HG02610 (cell line): ENCODE measurements at regions not wholly inside any gene's neighbourhood (a gene's known extent, or its start where the extent isn't known, plus 50 kb on each side); places are given as distances from the start of the nearest gene placed in this dataset.
"Not testable (repeated sequence)": the region's sequence is repeated elsewhere in the genome, so short reads cannot be mapped to it uniquely, and the experiment has no call there.

Experiments used
- ATAC-seq: cut with Tn5 transposase; IDR thresholded peaks from one replicate; pipeline ENCODE4 v1.9.1; 2021; ENCODE audit warnings: mild to moderate bottlenecking, moderate library complexity; ENCODE audit not compliant: unreplicated experiment

DNA sequence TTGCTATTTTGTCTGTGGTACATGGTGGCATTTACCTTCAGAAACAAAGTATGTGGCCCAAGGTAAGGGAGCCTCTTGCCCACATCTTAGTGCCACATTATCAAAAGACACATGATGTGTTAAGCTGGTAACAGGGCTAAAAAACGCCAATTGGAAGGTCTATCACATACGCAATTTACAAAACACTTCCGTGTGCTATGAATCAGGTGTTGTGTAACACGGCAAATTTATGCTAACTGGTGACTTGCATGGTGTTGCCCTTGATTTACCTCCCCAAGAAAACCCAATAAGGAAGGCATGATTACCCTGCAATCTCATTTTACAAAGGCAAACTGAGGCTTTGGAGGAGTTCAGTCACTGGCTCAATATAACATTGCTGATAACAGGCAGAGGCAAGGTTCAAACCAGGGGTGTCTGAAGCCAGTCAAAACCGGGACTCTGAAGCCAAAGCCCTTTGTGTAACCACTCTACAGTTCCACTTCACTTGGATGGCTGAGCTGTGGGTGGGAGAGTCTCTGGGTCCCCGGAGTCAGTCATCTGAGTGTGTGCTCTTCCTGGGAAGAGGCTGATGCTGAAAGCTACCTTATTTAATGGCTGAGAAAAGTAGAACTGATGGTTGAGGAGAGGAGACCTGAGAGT lies 103.9 kb upstream of the BCL6 start:
- no peak for ATAC-seq

DNA sequence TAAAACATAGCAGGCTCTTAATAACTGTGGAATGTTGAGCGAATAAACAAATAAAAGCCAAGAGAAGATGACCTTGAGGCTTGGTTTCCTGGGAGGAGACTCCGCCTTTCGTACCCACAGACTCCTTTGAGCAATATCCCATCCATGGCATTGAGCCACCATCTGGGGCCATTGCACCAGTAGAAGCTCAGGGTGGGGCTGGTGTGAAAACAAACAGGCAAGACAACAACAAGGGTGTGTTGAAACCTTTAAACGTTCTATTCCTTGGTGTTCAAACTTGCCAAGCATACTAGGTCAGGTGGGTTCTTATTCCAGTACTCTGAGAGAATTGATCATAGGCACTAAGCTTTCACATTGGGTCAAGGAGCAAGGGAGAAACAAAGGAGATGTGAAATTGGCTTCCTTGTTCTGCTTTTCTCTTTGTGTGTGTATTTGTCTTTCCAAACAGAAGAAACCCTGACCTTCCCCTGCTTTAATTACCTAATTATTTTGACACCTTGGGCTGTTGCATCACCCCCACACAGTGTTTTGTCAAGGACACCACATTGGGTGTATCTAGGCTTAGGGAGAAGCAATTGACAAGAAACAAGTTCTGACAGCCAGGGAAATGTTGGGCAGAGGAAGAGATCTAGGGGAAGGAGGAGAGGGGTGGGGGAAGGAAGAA lies 105.1 kb upstream of the BCL6 start:
- ATAC-seq = no peak

DNA sequence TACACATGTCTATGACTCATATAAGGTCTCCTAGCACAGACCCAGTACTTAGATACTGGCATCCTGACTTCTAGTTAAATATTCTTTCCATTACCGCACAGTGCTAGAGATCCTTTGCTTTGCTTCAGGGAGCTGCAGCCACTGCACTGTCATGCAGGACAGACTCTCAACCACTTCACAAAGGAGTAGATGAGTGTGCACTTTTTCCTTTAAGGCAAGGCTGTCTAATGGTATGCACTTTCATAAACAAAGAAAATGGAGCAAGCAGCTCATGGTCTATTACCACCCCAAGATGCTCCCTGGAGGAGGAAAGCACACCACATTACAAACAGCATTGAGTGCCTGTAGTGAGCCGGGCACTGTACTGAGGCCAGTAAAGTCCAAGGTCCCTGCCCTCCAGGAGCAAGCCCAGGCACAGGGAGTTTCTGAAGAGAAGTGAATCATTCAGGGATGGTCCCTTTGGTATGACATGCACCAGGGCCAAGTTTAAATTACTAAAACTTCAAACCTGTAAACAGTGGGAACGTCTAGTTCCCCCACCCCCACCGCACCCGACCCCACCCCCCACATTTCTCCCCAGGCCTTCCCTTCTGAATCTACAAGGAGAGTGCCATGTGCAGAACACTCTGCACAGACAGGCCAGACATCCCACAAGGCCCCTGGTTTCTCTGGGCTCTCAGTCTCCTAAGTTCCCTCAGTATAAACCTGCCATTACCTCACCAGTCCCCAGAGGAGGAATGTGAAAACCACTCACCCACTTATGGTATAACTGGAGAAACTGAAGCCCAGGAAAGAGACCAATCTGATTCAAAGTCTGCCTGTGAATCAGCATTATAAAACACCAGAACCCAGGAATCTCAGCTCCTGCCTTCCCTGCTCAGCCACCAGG lies 107.8 kb upstream of the BCL6 start:
- no peak for ATAC-seq

DNA sequence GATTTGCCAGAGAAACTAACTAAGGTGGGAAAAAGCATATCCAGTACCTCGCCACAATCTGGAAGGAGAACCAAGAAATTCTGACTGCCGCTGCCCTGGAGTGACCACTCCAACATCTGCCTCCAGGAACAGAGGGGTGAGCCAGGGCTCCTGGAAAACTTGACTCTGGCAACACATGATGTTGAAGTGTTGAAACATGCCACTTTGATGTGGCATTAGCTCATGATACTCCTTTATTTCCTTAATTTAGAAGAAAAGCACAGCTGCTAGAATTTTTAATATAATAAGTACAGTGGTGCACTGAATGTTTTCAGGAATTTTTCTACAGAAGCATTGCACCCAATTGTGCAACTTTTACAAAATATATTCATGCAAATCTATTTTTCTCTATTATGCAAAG lies 109.9 kb upstream of the BCL6 start:
- no peak for ATAC-seq

DNA sequence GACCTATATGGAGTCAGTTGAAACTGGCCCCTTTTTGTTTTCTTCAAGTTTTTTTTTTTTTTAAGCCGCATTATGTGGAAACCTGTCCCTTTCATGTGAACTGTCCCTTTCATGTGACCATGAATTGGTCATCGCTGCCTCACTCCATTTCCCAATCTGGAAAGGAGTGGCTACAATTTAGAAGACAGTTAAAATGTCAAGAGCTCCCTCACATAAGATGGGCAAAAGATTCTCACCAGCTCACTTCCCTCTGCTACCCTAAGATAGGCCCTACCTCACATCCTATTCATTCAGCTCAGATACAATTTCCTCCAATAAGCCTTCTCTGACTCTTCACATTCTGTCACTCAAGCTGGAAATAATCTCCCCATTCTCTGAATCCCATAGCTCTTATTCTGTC lies 111.3 kb upstream of the BCL6 start:
- no peak for ATAC-seq

DNA sequence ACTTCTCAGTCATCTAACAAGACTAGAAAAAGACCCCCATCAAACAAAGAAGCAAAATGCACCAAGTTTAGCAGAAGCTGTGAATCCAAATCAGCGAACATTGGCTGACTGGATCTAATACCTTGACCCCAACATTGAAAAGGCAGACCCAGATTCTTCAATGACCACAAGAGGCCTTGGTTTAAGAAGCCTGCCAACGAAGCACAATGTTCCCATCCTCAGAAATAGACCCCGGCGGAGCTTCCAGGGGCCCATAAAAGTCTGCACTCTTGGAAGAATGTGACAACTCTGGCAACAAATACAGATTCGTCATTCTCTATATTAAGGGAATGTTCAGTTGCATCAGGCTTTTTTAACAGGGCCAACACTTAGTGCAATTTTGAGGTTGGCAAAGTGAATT lies 112.8 kb upstream of the BCL6 start:
- no peak for ATAC-seq

DNA sequence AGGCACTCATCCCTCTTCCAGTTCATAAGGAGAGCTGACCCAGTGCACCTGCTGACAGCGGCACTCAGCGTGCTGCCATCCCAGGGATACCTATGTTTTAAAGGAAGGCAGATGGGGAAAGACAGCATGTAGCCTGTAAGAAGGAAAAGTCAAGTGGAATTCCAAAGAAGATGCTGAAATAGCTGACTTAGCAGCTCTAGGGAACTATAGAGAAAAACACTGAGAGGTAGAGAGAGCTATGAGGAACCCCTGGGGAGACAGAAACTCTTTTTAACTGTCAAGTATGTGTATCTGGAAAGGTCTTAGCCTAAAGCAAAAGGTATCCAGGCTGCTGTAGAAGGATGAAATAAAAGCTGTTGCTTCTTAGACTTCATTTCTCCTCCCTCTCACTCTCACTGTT lies 113.4 kb upstream of the BCL6 start:
- ATAC-seq = no peak

DNA sequence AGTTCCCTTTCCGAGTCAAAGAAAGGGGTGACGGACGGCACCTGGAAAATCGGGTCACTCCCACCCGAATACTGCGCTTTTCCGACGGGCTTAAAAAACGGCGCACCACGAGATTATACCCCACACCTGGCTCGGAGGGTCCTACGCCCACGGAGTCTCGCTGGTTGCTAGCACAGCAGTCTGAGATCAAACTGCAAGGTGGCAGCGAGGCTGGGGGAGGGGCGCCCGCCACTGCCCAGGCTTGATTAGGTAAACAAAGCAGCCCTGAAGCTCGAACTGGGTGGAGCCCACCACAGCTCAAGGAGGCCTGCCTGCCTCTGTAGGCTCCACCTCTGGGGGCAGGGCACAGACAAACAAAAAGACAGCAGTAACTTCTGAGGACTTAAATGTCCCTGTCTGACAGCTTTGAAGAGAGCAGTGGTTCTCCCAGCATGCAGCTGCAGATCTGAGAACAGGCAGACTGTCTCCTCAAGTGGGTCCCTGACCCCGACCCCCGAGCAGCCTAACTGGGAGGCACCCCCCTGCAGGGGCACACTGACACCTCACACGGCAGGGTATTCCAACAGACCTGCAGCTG lies 117.5 kb upstream of the BCL6 start:
- not testable (repeated sequence) for ATAC-seq

DNA sequence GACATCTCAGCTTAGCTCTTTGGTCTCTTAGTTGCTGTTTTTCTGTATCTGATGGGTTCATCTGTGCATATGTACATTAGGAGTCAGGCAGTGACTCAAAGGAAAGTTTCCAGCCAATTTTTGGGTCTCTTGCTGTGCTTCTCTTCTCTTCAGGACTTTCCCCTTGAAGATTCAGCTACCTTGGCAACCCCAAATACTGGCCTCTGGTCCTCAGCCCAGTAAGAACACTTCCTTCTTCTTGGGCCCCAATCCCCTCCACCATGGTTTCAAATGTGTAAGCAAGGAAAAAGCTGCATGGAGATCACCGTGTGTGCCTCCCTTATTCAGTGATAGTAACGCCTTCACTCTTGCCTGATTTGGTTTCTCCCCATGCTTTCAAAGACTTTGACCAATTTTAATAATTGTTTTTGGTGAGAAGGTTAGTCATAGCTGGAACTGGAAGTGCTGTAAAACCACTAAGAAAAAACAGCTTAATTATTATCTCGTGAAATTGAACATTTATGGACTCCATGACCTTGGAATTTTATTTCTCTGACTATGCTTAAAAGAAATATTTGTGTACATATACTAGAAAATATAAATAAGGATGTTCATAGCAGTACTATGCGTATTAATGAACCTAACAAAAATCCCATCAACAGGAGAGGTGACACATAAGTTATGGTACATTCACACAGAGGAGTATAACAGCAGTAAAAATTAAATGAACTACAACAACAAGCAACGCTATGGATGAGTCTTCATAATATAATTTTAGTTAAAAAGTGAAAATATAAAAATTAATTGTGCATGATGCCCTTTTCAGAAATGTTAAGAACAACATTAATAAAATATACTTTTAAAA lies 125.3 kb upstream of the BCL6 start:
- peak; percentile 87 for ATAC-seq

DNA sequence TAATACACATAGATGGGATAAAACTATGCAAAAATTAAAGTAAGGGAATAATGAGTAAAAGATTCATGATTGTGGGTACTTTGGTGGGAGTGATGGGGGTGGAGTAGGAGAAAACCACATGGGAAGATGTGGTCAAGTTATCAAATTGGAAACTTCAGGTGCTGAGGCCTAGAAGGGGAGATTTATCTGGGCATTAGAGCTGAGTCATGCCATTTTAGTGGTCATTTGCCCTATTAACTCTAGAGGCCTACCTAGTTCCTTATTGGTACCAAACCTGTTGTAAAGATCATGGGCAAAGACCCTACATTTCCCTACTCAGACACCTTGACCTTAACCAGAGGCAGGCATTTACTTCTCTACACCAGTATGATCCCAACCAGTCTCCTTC lies 125.9 kb upstream of the BCL6 start:
- no peak for ATAC-seq

DNA sequence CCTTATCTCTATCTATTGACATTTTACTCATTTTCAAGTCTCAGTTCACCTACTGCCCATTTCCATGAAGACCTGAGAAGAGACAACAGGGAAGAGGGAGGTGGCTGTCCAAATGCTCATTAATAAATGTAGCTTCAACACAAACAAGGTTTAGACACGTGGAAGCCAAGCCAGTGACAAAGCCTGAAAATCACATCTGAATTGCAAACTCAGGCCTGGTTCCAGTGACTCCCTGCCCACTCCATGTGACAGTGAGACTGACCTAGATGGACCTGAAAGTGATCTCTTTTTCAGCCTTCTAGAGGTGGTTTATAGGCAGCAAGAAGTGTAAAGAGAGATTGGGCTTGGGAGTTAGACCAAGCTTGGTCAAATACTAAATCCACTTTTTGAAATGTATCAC lies 126.6 kb upstream of the BCL6 start:
- no peak for ATAC-seq

DNA sequence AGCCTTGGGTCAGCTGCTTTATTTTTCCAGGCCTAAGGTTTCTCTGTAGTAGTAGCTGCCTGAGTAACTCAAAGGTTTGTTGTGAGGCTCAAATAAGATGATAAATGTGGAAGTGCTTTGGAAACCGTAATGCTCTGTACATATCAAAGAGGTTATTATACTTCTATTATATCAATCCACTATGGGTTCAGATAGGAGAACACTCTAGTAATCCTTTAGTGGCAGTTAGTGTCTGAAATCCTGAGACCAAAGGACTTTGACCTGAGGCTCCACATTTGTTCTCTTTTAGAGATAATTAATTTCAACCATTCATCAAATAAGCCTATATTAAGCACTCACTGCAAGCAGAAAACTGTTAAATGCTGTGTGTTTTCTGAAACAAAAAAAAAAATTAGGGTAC lies 128.6 kb upstream of the BCL6 start:
- ATAC-seq = no peak

DNA sequence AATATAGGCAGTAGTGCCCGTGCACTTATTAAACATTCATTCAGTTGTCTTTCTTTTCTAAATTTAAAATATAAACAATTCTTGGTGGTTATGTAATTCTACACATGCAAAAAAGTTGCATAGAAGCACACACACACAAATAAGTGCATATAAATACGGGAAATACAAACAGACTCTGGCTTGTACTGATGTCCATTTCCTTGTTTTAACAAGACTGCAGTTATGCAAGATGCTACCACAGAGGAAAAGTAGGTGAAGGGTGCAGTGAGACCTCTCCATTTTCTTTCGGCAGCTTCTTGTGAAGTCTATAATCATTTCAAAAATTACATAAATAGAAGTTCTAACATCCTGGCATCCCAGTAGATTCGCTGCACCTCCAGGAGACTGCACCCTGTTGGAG lies 130.6 kb upstream of the BCL6 start:
- ATAC-seq = no peak

DNA sequence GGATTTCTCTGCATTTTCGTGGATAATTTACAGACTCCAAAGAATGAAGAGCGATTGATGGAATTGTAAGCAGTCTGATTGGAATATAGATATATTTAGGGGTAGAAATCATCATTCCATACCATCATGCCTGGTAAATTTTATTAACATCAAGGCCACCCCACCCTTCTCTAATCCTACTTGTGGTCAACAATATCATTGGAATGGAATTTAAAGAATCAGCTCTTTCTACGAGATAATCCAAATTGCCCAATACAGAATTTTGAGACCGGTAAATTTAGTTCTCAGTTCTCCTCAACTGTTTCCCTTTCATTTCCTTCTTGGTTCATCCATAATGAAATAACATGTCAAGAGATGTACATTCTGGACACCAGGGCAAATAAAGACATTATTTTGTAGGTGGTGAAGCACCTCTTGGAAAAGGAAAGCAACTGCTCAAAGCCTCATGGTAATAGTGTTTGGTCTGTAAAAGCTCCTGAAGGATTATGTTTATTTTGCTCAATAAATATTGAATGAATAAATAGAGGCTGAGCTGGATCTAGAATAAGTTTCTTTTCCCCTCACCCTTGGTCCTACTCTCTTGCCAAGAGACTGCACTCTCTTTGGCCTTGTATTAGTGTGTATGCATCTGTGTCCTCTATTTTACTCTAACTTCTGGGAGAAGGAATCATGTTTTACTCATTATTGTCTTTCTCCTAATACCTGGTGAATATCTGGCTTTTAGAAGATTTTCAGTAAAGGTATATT lies 133.7 kb upstream of the BCL6 start:
- no peak for ATAC-seq

DNA sequence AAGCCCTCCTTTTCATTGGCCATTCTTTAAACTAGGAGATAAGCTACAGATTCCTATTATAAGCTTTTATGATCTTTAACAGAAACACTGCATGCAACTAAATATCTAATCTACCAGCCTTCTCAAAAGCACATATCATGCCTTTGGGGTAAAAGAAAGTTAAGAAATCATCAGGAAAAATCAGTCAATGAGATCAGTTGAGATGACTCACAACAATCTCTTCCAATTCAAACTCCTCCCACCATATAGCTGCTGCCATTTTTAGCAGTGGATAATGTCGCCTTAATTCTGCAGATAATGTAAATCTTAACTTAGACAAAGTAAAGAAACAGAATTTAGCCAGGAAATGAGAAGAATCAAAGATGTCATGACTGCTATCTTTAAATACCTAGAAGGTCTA lies 135.2 kb upstream of the BCL6 start:
- ATAC-seq = no peak

DNA sequence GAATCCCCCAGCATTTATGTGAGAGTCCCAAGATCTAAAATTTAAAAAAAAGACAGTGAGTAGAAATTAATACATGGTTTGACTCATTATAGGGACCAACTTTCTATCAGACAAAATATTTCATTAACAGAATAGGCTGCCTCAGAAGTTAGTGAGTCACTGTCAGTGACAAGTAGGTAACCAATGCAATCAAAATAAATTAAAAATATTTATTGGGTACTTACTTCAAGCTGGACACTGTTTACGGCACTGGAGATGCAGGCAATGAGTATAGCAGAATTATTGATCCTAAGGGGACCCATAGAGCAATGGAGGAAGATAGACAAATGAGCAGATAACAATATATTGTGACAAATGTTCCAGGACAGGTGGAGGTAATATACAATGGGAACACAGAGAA lies 135.6 kb upstream of the BCL6 start:
- ATAC-seq = no peak

DNA sequence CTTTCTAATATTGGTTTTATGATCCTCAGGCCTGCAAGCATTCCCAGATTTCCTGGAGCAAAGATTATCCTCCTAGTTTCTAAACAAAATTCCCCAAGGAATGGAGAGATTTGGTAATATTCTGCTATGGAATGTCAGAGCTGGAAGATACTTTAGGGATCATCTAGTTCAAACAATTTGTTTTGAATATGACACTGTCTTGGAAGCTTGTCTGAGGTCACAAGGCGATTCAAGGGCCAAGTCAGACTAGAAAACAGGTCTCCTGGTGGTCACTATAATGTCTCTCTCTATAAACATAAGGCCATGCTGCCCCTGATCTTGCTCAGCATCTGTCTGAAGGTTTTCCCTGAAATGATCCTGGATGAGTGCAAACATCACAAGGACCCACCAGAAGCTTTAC lies 143.4 kb upstream of the BCL6 start:
- no peak for ATAC-seq

DNA sequence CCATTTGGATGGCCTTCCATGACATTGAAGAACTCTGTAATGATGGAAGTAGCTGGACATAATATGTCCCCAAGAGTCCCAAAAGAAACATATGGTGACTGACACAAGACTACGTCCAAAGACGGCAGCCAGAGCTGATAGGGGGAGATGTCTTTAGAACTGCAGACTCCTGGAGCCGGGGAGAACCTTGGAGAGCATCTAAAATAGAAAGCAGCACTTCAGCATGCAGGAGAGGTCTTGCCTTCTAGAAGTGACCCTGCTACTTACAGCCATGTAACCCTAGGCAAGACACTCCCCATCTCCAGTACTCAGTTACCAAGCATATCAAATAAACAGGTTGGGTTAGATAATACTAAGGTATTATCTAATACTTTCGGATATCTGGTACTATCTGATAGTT lies 143.8 kb upstream of the BCL6 start:
- no peak for ATAC-seq

DNA sequence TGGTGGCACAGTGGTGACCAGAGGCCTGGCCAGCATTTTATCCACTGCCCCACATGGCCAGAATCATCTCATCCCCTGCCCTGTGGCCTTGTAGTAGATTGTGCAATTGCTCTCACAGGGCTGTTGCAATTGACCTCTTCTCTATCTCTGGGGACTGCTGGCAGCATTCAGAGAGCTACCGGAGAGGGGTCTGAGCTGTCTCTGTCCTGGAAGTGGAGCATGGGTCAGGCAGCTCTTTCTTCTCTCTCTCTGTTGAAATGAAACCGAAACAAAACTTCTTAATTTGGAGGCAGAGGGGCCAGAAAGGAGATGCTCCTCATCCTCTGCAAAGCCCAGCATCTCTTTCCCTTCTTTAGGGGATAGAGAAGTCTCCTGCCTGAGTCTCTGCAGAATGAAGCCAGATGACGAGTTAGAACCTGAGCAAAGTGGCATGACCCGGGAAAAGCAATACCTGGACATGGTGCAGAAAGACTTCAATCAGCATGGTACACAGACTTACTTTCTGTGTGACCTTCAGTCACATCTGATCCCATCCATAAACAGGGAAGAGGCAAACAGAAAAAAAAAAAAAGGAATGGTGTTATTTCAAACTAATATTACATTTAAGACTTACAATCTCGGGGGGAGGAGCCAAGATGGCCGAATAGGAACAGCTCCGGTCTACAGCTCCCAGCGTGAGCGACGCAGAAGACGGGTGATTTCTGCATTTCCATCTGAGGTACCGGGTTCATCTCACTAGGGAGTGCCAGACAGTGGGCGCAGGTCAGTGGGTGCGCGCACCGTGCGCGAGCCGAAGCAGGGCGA lies 144.5 kb upstream of the BCL6 start:
- no peak for ATAC-seq
